Left lung (tissue), 4 donors: ENCODE measurements at regions not wholly inside any gene's neighbourhood (a gene's known extent, or its start where the extent isn't known, plus 50 kb on each side); places are given as distances from the start of the nearest gene placed in this dataset.

ENCODE experiments used
- ATAC-seq: fragments of 200-7000 bp; cut with Tn5 transposase; one replicate; pipeline ENCODE4 v1.9.1; 2020; ENCODE audit warnings: moderate library complexity
- DNase-seq, 4 donors: peaks; one replicate each; pipeline ENCODE4 v3.0.0-alpha.2; 2013 to 2020
- H3K27ac ChIP-seq, 2 donors: fragments of 200-600 bp; sonication (generic) in 1 of 2; one replicate each; pipeline versions ENCODE4 v1.5.0 to v1.8.0; 2020 to 2021
- H3K27me3 ChIP-seq, 2 donors: fragments of 200-600 bp; sonication (generic) in 1 of 2; one replicate each; pipeline versions ENCODE4 v1.5.0 to v1.8.0; 2020 to 2021
- H3K36me3 ChIP-seq, 2 donors: fragments of 200-600 bp; sonication (generic) in 1 of 2; one replicate each; pipeline versions ENCODE4 v1.5.0 to v1.8.0; 2020 to 2021
- H3K4me1 ChIP-seq, 2 donors: fragments of 200-600 bp; one replicate each; pipeline ENCODE4 v1.8.0; 2021
- H3K4me3 ChIP-seq, 2 donors: fragments of 200-600 bp; sonication (generic) in 1 of 2; one replicate each; pipeline versions ENCODE4 v1.5.0 to v1.8.0; 2020 to 2021; ENCODE audit warnings: mild to moderate bottlenecking in 1 of 2
- H3K9me3 ChIP-seq, 2 donors: fragments of 200-600 bp; sonication (generic) in 1 of 2; one replicate each; pipeline versions ENCODE4 v1.5.0 to v1.8.0; 2020 to 2021
- intact Hi-C, 2 donors: fragments of 100-400 bp; cut with DNase I; formaldehyde crosslinking; loops; one replicate each; pipeline versions ENCODE4 v1.11.2 to v1.14.2; 2022
- TF ChIP-seq, protein P1 (sequence below), 2 donors: fragments of 200-600 bp; sonication (generic) in 1 of 2; IDR thresholded peaks; one replicate each; pipeline versions ENCODE4 v1.5.0 to v1.8.0; 2021; ENCODE audit warnings: antibody characterized with exemption in 2 of 2
- donor health status: DM: no; HTN: yes; CAD: no.
- donor health status: DM: no; HTN: no; CAD: no.

DNA sequence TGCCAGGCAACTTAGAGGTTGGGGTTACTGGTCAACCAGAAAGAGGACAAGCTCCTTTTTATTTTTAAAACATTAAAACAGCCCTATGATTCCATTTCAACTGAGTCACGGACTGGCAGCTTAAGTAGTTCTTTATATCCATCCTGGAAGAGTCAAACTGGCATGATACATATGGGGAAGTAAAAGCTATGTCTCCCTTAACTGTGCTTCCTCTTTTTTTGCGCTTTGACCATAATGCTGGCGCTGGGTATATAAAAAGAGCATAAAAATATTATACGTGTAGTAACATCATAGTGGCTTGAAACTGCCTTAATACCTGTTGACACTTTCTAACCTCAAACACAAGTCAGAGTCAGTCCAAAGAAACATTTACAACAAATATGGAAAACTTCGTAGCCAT, 274.4 kb downstream of the CSNK1G3 start:
- Histone ChIP-seq H3K9me3 (peaks cover 0 to 20% of the 10 kb centered on the region in 2 donors), H3K27ac (no peak overlapping the region), H3K27me3 (no peaks in the 10 kb centered on the region), H3K36me3 (no peaks in the 10 kb centered on the region), H3K4me3 (no peak overlapping the region), H3K4me1 (peaks cover 0 to 3% of the 10 kb centered on the region in 2 donors)
- intact Hi-C loops, result no loop called here
- DNase-seq, result no peak
- TF ChIP-seq, protein P1, sequence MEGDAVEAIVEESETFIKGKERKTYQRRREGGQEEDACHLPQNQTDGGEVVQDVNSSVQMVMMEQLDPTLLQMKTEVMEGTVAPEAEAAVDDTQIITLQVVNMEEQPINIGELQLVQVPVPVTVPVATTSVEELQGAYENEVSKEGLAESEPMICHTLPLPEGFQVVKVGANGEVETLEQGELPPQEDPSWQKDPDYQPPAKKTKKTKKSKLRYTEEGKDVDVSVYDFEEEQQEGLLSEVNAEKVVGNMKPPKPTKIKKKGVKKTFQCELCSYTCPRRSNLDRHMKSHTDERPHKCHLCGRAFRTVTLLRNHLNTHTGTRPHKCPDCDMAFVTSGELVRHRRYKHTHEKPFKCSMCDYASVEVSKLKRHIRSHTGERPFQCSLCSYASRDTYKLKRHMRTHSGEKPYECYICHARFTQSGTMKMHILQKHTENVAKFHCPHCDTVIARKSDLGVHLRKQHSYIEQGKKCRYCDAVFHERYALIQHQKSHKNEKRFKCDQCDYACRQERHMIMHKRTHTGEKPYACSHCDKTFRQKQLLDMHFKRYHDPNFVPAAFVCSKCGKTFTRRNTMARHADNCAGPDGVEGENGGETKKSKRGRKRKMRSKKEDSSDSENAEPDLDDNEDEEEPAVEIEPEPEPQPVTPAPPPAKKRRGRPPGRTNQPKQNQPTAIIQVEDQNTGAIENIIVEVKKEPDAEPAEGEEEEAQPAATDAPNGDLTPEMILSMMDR (IDR thresholded peaks at IDR 0.05), result no peak
- ATAC-seq, result no peak

DNA sequence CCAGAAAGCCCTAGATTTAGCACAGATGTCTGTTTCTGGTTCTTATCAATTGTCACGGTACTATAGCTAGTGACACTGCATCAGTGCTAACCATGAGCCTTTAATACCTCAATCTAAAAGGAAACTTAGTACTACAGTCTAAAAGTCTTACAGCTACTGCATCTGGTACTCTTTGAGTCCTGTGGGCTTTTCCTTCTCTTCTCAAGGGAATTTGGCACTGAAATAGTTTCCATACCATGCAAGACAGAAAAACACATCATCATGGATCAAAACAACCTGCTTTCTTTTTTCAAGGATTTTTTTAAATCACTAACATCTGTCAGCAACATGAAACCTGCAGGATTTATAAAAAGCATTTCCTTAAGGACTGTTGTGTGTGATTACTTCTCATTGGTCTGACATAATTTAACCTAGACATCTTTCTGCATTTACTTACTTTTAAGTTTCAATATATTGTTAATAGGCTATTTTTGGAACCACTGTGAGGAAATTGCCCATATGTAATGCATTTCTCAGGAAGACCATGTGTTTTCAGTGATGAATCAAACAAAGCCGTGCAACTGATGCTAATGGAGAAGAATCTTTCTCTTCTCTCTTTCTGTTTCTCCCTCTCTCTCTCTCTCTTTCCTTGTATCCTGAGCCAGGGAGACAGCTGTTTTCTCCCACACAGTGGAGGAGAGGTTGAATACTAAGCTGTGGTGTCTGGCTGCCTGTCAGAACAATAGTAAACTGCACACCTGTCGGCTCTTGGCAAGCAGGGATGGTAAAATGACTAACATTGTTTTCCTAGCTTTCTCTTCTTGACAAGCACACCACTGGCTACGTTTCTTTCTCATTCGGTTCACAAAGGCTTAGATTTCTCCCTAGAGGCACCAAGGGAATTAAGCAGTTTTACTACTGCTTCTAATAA, 273.4 kb downstream of the CSNK1G3 start:
- Histone ChIP-seq H3K4me1 (peaks cover 0 to 3% of the 10 kb centered on the region in 2 donors), H3K27me3 (no peaks in the 10 kb centered on the region), H3K9me3 (peaks cover 0 to 20% of the 10 kb centered on the region in 2 donors), H3K36me3 (no peaks in the 10 kb centered on the region), H3K4me3 (no peak overlapping the region), H3K27ac (no peak overlapping the region)
- TF ChIP-seq, protein P1 (IDR thresholded peaks at IDR 0.05), result no peak
- intact Hi-C loops, result no loop called here
- no peak for ATAC-seq
- peak in 1 of 4 donors; percentile 3 for DNase-seq

DNA sequence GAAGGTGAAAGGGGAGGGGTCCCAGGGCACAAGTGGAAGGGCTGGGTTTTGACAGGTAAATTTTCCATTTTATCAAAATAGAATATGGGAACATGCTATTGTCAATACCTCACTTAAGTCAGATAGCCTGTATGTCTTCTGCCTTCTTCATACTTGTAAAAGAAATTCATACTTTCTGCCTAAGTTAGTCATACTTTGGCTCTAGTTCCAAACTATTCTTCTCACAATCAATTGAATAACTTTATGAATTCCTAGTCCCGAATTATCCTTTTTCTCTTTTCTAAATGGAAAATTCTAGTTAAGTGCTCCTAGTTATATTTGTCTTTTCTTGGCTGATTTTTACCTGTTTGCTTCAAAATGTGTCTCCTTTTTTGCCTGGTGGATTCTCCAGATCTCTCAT, 271.4 kb downstream of the CSNK1G3 start:
- no peak overlapping the region for H3K27ac ChIP-seq
- no peaks in the 10 kb centered on the region for H3K9me3 ChIP-seq
- TF ChIP-seq, protein P1 (IDR thresholded peaks at IDR 0.05), result no peak
- no peaks in the 10 kb centered on the region for H3K36me3 ChIP-seq
- intact Hi-C loops, result no loop called here
- no peaks in the 10 kb centered on the region for H3K27me3 ChIP-seq
- ATAC-seq, result no peak
- no peak for DNase-seq
- H3K4me1 ChIP-seq, result peaks cover 0 to 3% of the 10 kb centered on the region in 2 donors
- H3K4me3 ChIP-seq, result no peak overlapping the region

DNA sequence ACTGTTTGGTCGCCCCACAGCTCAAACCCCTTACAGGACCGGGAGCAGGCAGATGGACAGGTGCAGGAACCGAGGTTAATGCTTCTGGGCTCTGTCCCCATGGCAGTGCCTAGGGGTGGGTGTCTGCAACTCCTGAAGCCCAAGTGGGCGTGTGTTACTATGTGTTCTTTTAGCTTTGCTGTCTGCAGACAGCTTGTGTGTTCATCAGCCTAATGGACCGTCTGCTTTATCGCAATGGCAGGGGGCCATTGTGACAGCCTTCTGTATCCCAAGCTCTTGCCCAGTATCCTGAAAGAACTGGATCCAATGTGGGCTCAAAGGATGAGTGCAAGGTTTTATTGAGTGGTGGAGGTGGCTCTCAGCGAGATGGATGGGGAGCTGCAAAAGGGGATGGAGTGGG, 266.7 kb downstream of the CSNK1G3 start:
- Histone ChIP-seq H3K36me3 (no peaks in the 10 kb centered on the region), H3K27ac (no peak overlapping the region), H3K4me3 (no peak overlapping the region), H3K9me3 (no peaks in the 10 kb centered on the region), H3K27me3 (no peaks in the 10 kb centered on the region), H3K4me1 (no peaks in the 10 kb centered on the region)
- DNase-seq, result no peak
- intact Hi-C loops, result no loop called here
- ATAC-seq, result no peak
- TF ChIP-seq, protein P1 (IDR thresholded peaks at IDR 0.05), result no peak

DNA sequence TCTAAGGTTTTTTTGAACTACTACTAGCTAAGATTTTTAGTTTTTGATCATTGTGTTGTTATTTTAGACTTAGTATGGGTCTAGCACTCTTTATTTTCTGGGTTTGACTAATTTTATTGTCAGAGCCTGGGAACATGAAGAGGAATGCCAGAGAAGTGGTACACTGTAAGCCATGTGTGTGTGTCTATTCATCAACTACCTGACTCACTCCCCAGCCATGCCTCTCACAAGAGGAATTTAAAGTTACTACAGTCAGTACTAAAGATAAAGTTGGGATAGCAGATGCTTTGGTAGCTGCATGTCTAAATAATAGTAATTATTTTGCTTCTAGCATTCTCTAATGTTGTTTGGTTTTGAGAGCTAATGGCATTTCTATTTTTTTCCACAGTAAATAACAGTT, 264.8 kb downstream of the CSNK1G3 start:
- DNase-seq (no peak), ATAC-seq (peak; percentile 37)
- H3K27me3 ChIP-seq, result no peaks in the 10 kb centered on the region
- TF ChIP-seq, protein P1 (IDR thresholded peaks at IDR 0.05), result no peak
- no peak overlapping the region for H3K4me3 ChIP-seq
- H3K27ac ChIP-seq, result no peak overlapping the region
- intact Hi-C loops, result no loop called here
- H3K9me3 ChIP-seq, result peaks cover 0 to 6% of the 10 kb centered on the region in 2 donors
- H3K36me3 ChIP-seq, result no peaks in the 10 kb centered on the region
- H3K4me1 ChIP-seq, result no peaks in the 10 kb centered on the region
